HUES6 (cell line): ENCODE measurements at regions not wholly inside any gene's neighbourhood (a gene's known extent, or its start where the extent isn't known, plus 50 kb on each side); places are given as distances from the start of the nearest gene placed in this dataset.
"Not testable (repeated sequence)": the region's sequence is repeated elsewhere in the genome, so short reads cannot be mapped to it uniquely, and the experiment has no call there.

Source experiments
- H3K27ac ChIP-seq: 2 replicates; pipeline ENCODE4 v1.7.0; 2013; ENCODE audit warnings: low read depth, mild to moderate bottlenecking, low read length, inconsistent platforms
- H3K27me3 ChIP-seq: 2 replicates; pipeline ENCODE4 v1.6.1; 2013; ENCODE audit warnings: low read length; ENCODE audit not compliant: control insufficient read depth, insufficient read depth
- H3K36me3 ChIP-seq: 2 replicates; pipeline ENCODE4 v1.6.1; 2013; ENCODE audit warnings: low read length; ENCODE audit not compliant: control insufficient read depth, insufficient read depth
- H3K4me1 ChIP-seq: 2 replicates; pipeline ENCODE4 v1.6.1; 2013; ENCODE audit warnings: low read length; ENCODE audit not compliant: control insufficient read depth, insufficient read depth
- H3K4me3 ChIP-seq: 2 replicates; pipeline ENCODE4 v1.5.1; 2013; ENCODE audit warnings: low read depth, low read length
- H3K9ac ChIP-seq: one replicate; pipeline ENCODE4 v1.6.1; 2013; ENCODE audit warnings: mild to moderate bottlenecking, low read length
- H3K9me3 ChIP-seq: 2 replicates; pipeline ENCODE4 v1.6.1; 2013; ENCODE audit warnings: low read depth, low read length; ENCODE audit not compliant: control insufficient read depth, insufficient read depth

DNA sequence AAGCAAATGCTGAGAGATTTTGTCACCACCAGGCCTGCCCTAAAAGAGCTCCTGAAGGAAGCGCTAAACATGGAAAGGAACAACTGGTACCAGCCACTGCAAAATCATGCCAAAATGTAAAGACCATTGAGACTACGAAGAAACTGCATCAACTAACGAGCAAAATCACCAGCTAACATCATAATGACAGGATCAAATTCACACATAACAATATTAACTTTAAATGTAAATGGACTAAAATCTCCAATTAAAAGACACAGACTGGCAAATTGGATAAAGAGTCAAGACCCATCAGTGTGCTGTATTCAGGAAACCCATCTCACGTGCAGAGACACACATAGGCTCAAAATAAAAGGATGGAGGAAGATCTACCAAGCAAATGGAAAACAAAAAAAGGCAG lies 702.7 kb upstream of the INTU start:
- H3K27me3 ChIP-seq, H3K27ac ChIP-seq: not testable (repeated sequence)

GRCh38 chr4:126935801-126936200 lies 697.0 kb upstream of the INTU start:
- no peak overlapping the region for H3K4me3 ChIP-seq
- H3K36me3 ChIP-seq, result no peaks in the 10 kb centered on the region
- no peaks in the 10 kb centered on the region for H3K4me1 ChIP-seq
- H3K9me3 ChIP-seq, result no peaks in the 10 kb centered on the region
- no peak overlapping the region for H3K27ac ChIP-seq
- H3K27me3 ChIP-seq, result no peaks in the 10 kb centered on the region
- no peak overlapping the region for H3K9ac ChIP-seq

More for the DNA sequence above, 702.7 kb upstream of the INTU start:
- not testable (repeated sequence) for H3K4me1 ChIP-seq, H3K4me3 ChIP-seq, H3K36me3 ChIP-seq, H3K9me3 ChIP-seq, H3K9ac ChIP-seq

DNA sequence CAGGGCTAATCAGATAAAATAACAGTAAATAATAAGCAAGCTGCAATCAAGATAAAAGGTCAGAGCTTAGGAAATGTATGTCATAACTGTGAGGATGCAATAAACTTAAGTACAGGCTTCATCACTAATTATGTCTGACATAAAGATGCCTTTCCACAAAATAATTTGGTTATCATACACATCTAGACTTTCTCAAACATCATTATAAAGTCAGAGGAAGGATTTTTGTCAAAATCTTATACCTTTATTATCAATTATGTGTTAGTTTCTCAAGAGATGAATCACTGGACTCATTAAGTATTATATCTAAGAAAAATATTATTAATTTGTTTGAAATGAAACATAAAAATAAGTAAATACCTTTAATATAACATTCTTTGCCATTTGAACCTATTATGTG lies 695.4 kb upstream of the INTU start:
- H3K4me3 ChIP-seq, result no peak overlapping the region
- no peak overlapping the region for H3K9ac ChIP-seq
- no peak overlapping the region for H3K27ac ChIP-seq
- H3K4me1 ChIP-seq, result no peaks in the 10 kb centered on the region
- no peaks in the 10 kb centered on the region for H3K36me3 ChIP-seq
- H3K27me3 ChIP-seq, result no peaks in the 10 kb centered on the region
- H3K9me3 ChIP-seq, result no peaks in the 10 kb centered on the region

DNA sequence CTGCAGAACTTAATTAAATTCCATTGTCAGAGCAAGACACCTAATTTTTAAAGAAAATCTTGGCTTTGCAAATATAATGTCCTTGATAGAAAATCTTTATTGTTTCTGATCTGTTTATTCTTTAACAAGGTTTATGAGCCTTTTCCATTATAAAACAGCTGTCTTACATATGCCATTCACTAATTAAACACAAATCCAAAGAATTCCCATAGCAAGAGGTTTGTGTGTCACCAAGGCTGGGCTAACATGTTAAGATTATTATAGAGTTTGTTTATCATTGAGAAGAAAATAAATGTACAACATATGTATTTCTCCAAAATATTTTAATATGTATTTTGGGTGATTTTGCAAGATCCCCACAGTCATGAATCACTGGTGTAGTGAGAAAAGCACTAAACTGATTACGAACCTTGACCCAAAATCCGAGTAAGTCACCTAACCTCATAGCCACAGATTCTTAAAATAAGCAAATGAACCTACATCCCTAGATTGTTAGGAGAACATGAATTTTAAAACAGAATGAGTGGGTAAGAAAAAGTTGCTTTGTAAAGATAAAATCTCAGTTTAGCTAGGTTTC lies 694.8 kb upstream of the INTU start:
- Histone ChIP-seq H3K9ac (no peak overlapping the region), H3K4me1 (no peaks in the 10 kb centered on the region), H3K4me3 (no peak overlapping the region), H3K36me3 (no peaks in the 10 kb centered on the region), H3K27me3 (no peaks in the 10 kb centered on the region), H3K27ac (no peak overlapping the region), H3K9me3 (no peaks in the 10 kb centered on the region)

DNA sequence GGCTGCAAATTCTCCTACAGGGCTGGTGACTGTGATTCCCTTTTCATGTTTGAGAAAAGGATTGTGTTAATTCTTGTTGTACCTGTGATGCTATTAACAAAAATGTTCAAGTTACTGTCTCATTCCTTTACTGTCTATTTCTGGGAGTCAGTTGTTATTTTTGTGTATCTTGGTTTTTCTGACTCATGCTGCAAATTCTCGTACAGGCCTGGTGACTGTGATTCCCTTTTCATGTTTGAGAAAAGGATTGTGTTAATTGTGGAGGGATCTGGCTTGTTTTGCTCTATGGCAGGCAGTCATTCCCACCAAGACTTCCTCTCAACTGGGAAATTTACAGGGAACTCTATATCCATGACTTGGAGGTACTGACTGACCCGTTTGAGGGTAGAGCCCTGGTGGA lies 693.4 kb upstream of the INTU start:
- no peaks in the 10 kb centered on the region for H3K36me3 ChIP-seq
- H3K27ac ChIP-seq, result no peak overlapping the region
- H3K9ac ChIP-seq, result no peak overlapping the region
- H3K9me3 ChIP-seq, result no peaks in the 10 kb centered on the region
- H3K4me3 ChIP-seq, result no peak overlapping the region
- H3K27me3 ChIP-seq, result no peaks in the 10 kb centered on the region
- H3K4me1 ChIP-seq, result no peaks in the 10 kb centered on the region

GRCh38 chr4:126947536-126947935 lies 685.2 kb upstream of the INTU start:
- H3K4me1 ChIP-seq, result no peaks in the 10 kb centered on the region
- no peak overlapping the region for H3K27ac ChIP-seq
- H3K36me3 ChIP-seq, result no peaks in the 10 kb centered on the region
- no peak overlapping the region for H3K4me3 ChIP-seq
- no peak overlapping the region for H3K9ac ChIP-seq
- no peaks in the 10 kb centered on the region for H3K27me3 ChIP-seq
- H3K9me3 ChIP-seq, result no peaks in the 10 kb centered on the region

- Histone ChIP-seq H3K36me3 (no peaks in the 10 kb centered on the region), H3K9me3 (no peaks in the 10 kb centered on the region), H3K4me3 (no peak overlapping the region), H3K27me3 (no peaks in the 10 kb centered on the region), H3K27ac (no peak overlapping the region), H3K4me1 (peaks cover 8% of the 10 kb centered on the region; the same call in 1 of the 2 replicates), H3K9ac (no peak overlapping the region)
Observed at GRCh38 chr4:126954537-126955291, 678.0 kb upstream of the INTU start.

- peaks cover 8% of the 10 kb centered on the region; the same call in 1 of the 2 replicates for H3K4me1 ChIP-seq
- H3K27ac ChIP-seq, result no peak overlapping the region
- no peak overlapping the region for H3K4me3 ChIP-seq
- H3K9me3 ChIP-seq, result no peaks in the 10 kb centered on the region
- H3K9ac ChIP-seq, result no peak overlapping the region
- no peaks in the 10 kb centered on the region for H3K36me3 ChIP-seq
- no peaks in the 10 kb centered on the region for H3K27me3 ChIP-seq
Observed at GRCh38 chr4:126955292-126956183, 677.2 kb upstream of the INTU start.

DNA sequence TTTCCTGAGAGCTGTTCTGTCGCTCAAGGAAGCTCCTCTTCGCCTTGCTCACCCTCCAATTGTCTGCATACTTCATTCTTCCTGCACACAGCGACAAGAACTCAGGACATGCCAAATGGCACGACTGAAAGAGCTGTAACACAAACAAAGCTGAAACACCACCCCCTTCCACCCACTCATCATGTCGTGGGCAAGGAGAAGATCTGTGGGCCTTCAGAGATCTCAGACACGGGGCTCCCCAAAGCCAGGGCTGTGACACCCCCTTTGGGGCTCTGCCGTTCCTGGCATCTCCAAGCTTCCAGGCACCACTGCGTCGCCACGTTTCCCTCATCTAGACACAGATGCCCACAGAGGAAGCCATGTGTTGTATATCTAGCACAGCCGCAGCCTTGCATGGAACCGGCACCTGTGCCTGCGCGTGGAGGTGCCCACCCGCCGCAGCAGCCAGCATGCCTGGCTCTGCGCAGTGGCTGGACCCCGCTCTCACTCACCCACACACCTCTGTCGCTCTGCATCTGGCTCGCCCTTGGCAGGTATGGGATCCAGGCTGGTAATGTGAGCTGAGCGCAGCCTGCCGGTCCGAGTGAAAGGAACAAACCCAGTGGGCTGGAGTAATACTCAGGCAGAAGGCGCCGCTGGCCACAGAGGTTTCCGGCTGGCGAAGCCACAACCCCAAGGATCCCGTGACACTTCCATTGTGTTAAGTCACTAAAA lies 676.4 kb upstream of the INTU start:
- no peaks in the 10 kb centered on the region for H3K9me3 ChIP-seq
- H3K9ac ChIP-seq, result no peak overlapping the region
- H3K27ac ChIP-seq, result no peak overlapping the region

GRCh38 chr4:126957556-126957955 lies 675.2 kb upstream of the INTU start:
- H3K27me3 ChIP-seq, result no peaks in the 10 kb centered on the region
- no peak overlapping the region for H3K9ac ChIP-seq
- peaks cover 8% of the 10 kb centered on the region; the same call in 1 of the 2 replicates for H3K4me1 ChIP-seq
- no peak overlapping the region for H3K27ac ChIP-seq
- H3K36me3 ChIP-seq, result no peaks in the 10 kb centered on the region
- no peaks in the 10 kb centered on the region for H3K9me3 ChIP-seq
- no peak overlapping the region for H3K4me3 ChIP-seq

More for the DNA sequence above, 676.4 kb upstream of the INTU start:
- H3K4me3 ChIP-seq, result no peak overlapping the region
- no peaks in the 10 kb centered on the region for H3K27me3 ChIP-seq
- peaks cover 8% of the 10 kb centered on the region; the same call in 1 of the 2 replicates for H3K4me1 ChIP-seq
- H3K36me3 ChIP-seq, result no peaks in the 10 kb centered on the region
